AG04450 (cell line): ENCODE measurements at regions not wholly inside any gene's neighbourhood (a gene's known extent, or its start where the extent isn't known, plus 50 kb on each side); places are given as distances from the start of the nearest gene placed in this dataset.

Experiments used
- CTCF ChIA-PET: fragments of 300-600, 350-600 bp; formaldehyde crosslinking; extraction: SDS; loops from one replicate; lab custom pipeline; 2022; ENCODE audit warnings: antibody characterized with exemption, inconsistent platforms; lab: Charles Lee
- POLR2A ChIA-PET: fragments of 350-600 bp; formaldehyde crosslinking; extraction: SDS; loops from one replicate; lab custom pipeline; 2021; ENCODE audit warnings: antibody characterized with exemption, inconsistent platforms; lab: Yijun Ruan, JAX
- DNase-seq: peaks from one replicate; pipeline ENCODE4 v3.0.0-alpha.2; 2011; ENCODE audit warnings: low read depth, low spot score
- H3K27ac ChIP-seq: one replicate; pipeline ENCODE4 v1.5.1; 2012; ENCODE audit warnings: low read depth, low read length, control low read depth
- H3K27me3 ChIP-seq: one replicate; pipeline ENCODE4 v1.6.0; 2012; ENCODE audit warnings: low read length; ENCODE audit not compliant: control insufficient read depth, insufficient read depth
- H3K4me3 ChIP-seq: 2 replicates; pipeline ENCODE4 v1.5.1; 2011; ENCODE audit warnings: mild to moderate bottlenecking, low read depth, low read length, control low read depth
- H3K9me3 ChIP-seq: 2 replicates; pipeline ENCODE4 v1.5.1; 2012; ENCODE audit warnings: low read length; ENCODE audit not compliant: control insufficient read depth, insufficient read depth
- CTCF ChIP-seq: IDR thresholded peaks from 2 replicates; pipeline ENCODE4 v1.5.1; 2011; ENCODE audit warnings: low read depth, low read length, control low read depth, inconsistent platforms

GRCh38 chrX:122113376-122113775, 1066.0 kb downstream of the GLUD2 start:
- Histone ChIP-seq H3K27ac (no peak overlapping the region), H3K4me3 (no peak overlapping the region), H3K27me3 (no peaks in the 10 kb centered on the region), H3K9me3 (peaks cover 6% of the 10 kb centered on the region; the same call in 1 of the 2 replicates)
- TF ChIP-seq CTCF = no peak
- no peak for DNase-seq
- ChIA-PET CTCF (no interaction called here), POLR2A (no interaction called here)

DNA sequence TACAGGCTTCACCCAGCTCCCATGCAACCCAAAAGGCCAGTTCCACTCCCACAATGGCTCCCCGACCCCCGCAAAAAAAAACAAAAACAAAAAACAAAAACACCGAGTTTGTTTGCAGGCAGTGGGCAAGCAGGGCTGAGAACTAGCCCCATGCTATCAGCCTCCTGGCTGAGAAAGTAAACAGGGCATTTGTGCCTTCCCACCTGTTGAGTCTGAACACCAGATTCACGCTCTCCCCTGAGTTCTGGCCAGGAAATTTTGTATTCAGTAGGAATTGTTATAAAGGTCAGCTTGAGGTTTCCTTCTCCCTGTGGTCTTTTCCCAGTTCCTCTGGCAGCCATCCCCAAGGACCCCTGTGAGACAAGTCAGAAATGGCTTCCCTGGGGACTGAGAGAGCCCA, 1066.5 kb downstream of the GLUD2 start:
- Histone ChIP-seq H3K9me3 (peaks cover 6% of the 10 kb centered on the region; the same call in 1 of the 2 replicates), H3K4me3 (no peak overlapping the region), H3K27ac (no peak overlapping the region), H3K27me3 (no peaks in the 10 kb centered on the region)
- ChIA-PET CTCF (no interaction called here), POLR2A (no interaction called here)
- no peak for TF ChIP-seq CTCF
- DNase-seq = no peak

GRCh38 chrX:122115604-122116003, 1068.2 kb downstream of the GLUD2 start:
- TF ChIP-seq CTCF = no peak
- peaks cover 6% of the 10 kb centered on the region; the same call in 1 of the 2 replicates for H3K9me3 ChIP-seq
- H3K4me3 ChIP-seq = no peak overlapping the region
- ChIA-PET POLR2A (no interaction called here), CTCF (no interaction called here)
- H3K27ac ChIP-seq = no peak overlapping the region
- DNase-seq = no peak
- H3K27me3 ChIP-seq = no peaks in the 10 kb centered on the region

GRCh38 chrX:122119361-122119760, 1064.7 kb upstream of the GRIA3 start:
- Histone ChIP-seq H3K27ac (no peak overlapping the region), H3K4me3 (no peak overlapping the region), H3K9me3 (no peaks in the 10 kb centered on the region), H3K27me3 (no peaks in the 10 kb centered on the region)
- CTCF ChIA-PET = no interaction called here
- no peak for DNase-seq
- POLR2A ChIA-PET = no interaction called here
- TF ChIP-seq CTCF = no peak

- POLR2A ChIA-PET = no interaction called here
- Histone ChIP-seq H3K9me3 (no peaks in the 10 kb centered on the region), H3K27ac (no peak overlapping the region), H3K27me3 (no peaks in the 10 kb centered on the region), H3K4me3 (no peak overlapping the region)
- no peak for TF ChIP-seq CTCF
- CTCF ChIA-PET = no interaction called here
- DNase-seq = no peak
Measured at GRCh38 chrX:122122274-122122673, 1061.8 kb upstream of the GRIA3 start.
